ENCODE measurements at regions not wholly inside any gene's neighbourhood (a gene's known extent, or its start where the extent isn't known, plus 50 kb on each side); places are given as distances from the start of the nearest gene placed in this dataset.

DNA sequence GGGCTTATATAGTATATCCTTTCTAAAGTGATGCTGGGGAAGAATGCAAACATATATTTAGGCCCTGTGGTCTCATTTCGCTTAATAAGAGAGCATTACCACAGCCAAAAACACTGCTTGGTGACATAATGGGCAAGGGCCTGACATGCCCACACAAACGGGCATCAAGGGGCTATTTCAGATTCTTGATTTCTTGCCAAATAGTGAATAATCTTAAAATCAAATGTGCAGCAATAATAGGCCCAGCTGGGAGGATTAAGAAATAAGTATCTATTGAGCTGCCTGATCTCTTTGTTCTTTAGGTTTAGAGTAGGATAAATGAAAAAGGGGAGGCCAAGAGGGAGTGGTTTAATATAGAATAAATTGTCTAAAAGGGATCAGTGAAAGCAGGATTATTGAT is 241.0 kb upstream of the GBE1 start:
- no peaks in the 10 kb centered on the region for H3K36me3 ChIP-seq (ENCODE audit: control insufficient read depth in 2 of 3, insufficient read depth in 3 of 3, low read length in 3 of 3)
- H3K9me3 ChIP-seq (ENCODE audit: control insufficient read depth in 2 of 3, insufficient read depth in 1 of 3, low read length in 3 of 3): no peaks in the 10 kb centered on the region
- H3K4me3 ChIP-seq (ENCODE audit: low read length in 3 of 3): no peak overlapping the region
- intact Hi-C loops (cut with DNase I): no loop called here
- DNase-seq (no peak), FAIRE-seq (no peak)
- no peak overlapping the region for H3K9ac ChIP-seq (ENCODE audit: low read length in 3 of 3)
- H3K27me3 ChIP-seq (ENCODE audit: control insufficient read depth, insufficient read depth, low read length): no peaks in the 10 kb centered on the region
- TF ChIP-seq, protein P1, sequence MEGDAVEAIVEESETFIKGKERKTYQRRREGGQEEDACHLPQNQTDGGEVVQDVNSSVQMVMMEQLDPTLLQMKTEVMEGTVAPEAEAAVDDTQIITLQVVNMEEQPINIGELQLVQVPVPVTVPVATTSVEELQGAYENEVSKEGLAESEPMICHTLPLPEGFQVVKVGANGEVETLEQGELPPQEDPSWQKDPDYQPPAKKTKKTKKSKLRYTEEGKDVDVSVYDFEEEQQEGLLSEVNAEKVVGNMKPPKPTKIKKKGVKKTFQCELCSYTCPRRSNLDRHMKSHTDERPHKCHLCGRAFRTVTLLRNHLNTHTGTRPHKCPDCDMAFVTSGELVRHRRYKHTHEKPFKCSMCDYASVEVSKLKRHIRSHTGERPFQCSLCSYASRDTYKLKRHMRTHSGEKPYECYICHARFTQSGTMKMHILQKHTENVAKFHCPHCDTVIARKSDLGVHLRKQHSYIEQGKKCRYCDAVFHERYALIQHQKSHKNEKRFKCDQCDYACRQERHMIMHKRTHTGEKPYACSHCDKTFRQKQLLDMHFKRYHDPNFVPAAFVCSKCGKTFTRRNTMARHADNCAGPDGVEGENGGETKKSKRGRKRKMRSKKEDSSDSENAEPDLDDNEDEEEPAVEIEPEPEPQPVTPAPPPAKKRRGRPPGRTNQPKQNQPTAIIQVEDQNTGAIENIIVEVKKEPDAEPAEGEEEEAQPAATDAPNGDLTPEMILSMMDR (IDR thresholded peaks at IDR 0.05; ENCODE audit: borderline replicate concordance, extremely low read depth, insufficient read depth): no peak
- H3K27ac ChIP-seq (ENCODE audit: low read depth in 2 of 2, low read length in 2 of 2): no peak overlapping the region
- no peaks in the 10 kb centered on the region for H3K4me1 ChIP-seq (ENCODE audit: control insufficient read depth in 2 of 3, insufficient read depth in 2 of 3, low read depth in 1 of 3, low read length in 3 of 3)

DNA sequence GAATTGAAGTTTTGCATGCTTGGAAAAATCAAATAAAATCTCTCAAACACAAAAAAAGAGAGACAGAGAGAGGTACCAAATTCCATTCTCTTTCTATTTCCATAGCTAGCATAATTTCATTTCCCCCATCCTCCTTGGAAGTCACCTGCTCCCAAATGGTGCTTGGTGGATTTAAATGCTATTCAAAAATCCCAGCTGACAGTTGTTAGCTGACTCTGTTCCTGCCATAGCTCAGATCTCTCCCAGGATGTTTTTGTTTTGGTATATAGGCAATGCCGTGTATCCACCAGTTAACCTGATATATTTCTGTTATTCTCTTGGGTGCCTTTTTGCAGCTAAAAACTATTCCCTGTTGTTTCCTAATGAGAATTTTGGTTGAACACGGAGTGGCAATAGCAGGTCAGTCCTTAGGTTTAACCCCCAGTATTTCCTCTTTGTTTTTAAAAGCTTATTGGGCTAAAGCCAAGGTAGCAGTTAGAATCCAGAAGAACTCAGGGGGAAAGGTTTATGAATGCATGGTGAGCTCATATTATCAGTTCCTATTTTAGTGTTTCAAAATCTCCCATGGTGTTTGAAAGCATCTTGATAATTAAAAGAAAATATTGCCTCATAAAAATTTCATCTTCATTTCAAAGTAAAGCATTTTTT is 240.0 kb upstream of the GBE1 start:
- FAIRE-seq (no peak), DNase-seq (no peak)
- TF ChIP-seq, protein P1 (IDR thresholded peaks at IDR 0.05; ENCODE audit: borderline replicate concordance, extremely low read depth, insufficient read depth): no peak
- H3K4me3 ChIP-seq (ENCODE audit: low read length in 3 of 3): no peak overlapping the region
- intact Hi-C loops (cut with DNase I): no loop called here
- H3K27ac ChIP-seq (ENCODE audit: low read depth in 2 of 2, low read length in 2 of 2): no peak overlapping the region
- H3K4me1 ChIP-seq (ENCODE audit: control insufficient read depth in 2 of 3, insufficient read depth in 2 of 3, low read depth in 1 of 3, low read length in 3 of 3): no peaks in the 10 kb centered on the region
- H3K9me3 ChIP-seq (ENCODE audit: control insufficient read depth in 2 of 3, insufficient read depth in 1 of 3, low read length in 3 of 3): no peaks in the 10 kb centered on the region
- no peaks in the 10 kb centered on the region for H3K27me3 ChIP-seq (ENCODE audit: control insufficient read depth, insufficient read depth, low read length)
- no peaks in the 10 kb centered on the region for H3K36me3 ChIP-seq (ENCODE audit: control insufficient read depth in 2 of 3, insufficient read depth in 3 of 3, low read length in 3 of 3)
- no peak overlapping the region for H3K9ac ChIP-seq (ENCODE audit: low read length in 3 of 3)

DNA sequence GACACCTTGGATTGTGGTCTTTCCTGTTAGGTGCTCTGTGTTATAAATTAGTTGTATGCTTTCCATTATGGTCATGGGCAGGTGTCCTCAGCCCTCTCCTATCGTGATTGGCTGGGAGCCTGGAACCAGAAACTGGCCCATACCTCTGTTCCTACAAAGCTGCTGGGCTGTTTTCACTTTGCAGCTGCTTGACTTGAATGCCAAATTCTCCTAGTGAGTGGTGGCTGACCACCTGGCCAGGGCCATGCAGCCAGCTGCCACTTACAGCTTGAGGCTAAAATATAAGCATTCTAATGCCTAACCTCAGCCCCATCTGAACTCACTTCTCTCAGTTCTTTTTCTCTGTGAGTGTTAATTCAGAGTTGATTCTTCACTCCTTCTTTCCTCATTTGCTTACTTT is 239.3 kb upstream of the GBE1 start:
- Histone ChIP-seq H3K4me3 (ENCODE audit: low read length in 3 of 3) (no peak overlapping the region), H3K9ac (ENCODE audit: low read length in 3 of 3) (no peak overlapping the region), H3K4me1 (ENCODE audit: control insufficient read depth in 2 of 3, insufficient read depth in 2 of 3, low read depth in 1 of 3, low read length in 3 of 3) (no peaks in the 10 kb centered on the region), H3K9me3 (ENCODE audit: control insufficient read depth in 2 of 3, insufficient read depth in 1 of 3, low read length in 3 of 3) (no peaks in the 10 kb centered on the region), H3K36me3 (ENCODE audit: control insufficient read depth in 2 of 3, insufficient read depth in 3 of 3, low read length in 3 of 3) (no peaks in the 10 kb centered on the region), H3K27me3 (ENCODE audit: control insufficient read depth, insufficient read depth, low read length) (no peaks in the 10 kb centered on the region), H3K27ac (ENCODE audit: low read depth in 2 of 2, low read length in 2 of 2) (no peak overlapping the region)
- TF ChIP-seq, protein P1 (IDR thresholded peaks at IDR 0.05; ENCODE audit: borderline replicate concordance, extremely low read depth, insufficient read depth): no peak
- intact Hi-C loops (cut with DNase I): no loop called here
- DNase-seq (no peak), FAIRE-seq (no peak)

- no peak overlapping the region for H3K27ac ChIP-seq (ENCODE audit: low read depth in 2 of 2, low read length in 2 of 2)
- TF ChIP-seq, protein P1 (IDR thresholded peaks at IDR 0.05; ENCODE audit: borderline replicate concordance, extremely low read depth, insufficient read depth): no peak
- no peaks in the 10 kb centered on the region for H3K36me3 ChIP-seq (ENCODE audit: control insufficient read depth in 2 of 3, insufficient read depth in 3 of 3, low read length in 3 of 3)
- DNase-seq (no peak), FAIRE-seq (no peak)
- H3K9me3 ChIP-seq (ENCODE audit: control insufficient read depth in 2 of 3, insufficient read depth in 1 of 3, low read length in 3 of 3): no peaks in the 10 kb centered on the region
- no peak overlapping the region for H3K4me3 ChIP-seq (ENCODE audit: low read length in 3 of 3)
- intact Hi-C loops (cut with DNase I): no loop called here
- no peak overlapping the region for H3K9ac ChIP-seq (ENCODE audit: low read length in 3 of 3)
- H3K4me1 ChIP-seq (ENCODE audit: control insufficient read depth in 2 of 3, insufficient read depth in 2 of 3, low read depth in 1 of 3, low read length in 3 of 3): no peaks in the 10 kb centered on the region
- no peaks in the 10 kb centered on the region for H3K27me3 ChIP-seq (ENCODE audit: control insufficient read depth, insufficient read depth, low read length)
Measured at GRCh38 chr3:82000350-82000749, 238.9 kb upstream of the GBE1 start.
